Panc1 (cell line): ENCODE measurements at regions not wholly inside any gene's neighbourhood (a gene's known extent, or its start where the extent isn't known, plus 50 kb on each side); places are given as distances from the start of the nearest gene placed in this dataset.

Experiments
- POLR2AphosphoS5 ChIP-seq: IDR thresholded peaks from 2 replicates; pipeline ENCODE4 v1.6.1; 2012; ENCODE audit warnings: mild to moderate bottlenecking, low read depth, low read length, moderate library complexity
- REST ChIP-seq, 2 experiments: IDR thresholded peaks; 2 replicates each; pipeline ENCODE4 v1.6.1; 2011 to 2012; ENCODE audit warnings: low read depth in 2 of 2, control low read depth in 1 of 2, low read length in 1 of 2, mild to moderate bottlenecking in 1 of 2, moderate library complexity in 1 of 2; ENCODE audit not compliant: insufficient read depth in 1 of 2
- SIN3A ChIP-seq: IDR thresholded peaks from 2 replicates; pipeline ENCODE4 v1.6.1; 2012; ENCODE audit warnings: low read depth, mild to moderate bottlenecking, low read length, moderate library complexity, borderline replicate concordance; ENCODE audit not compliant: insufficient read depth
- TF ChIP-seq, protein P1 (sequence below): fragments of 450-650 bp; IDR thresholded peaks from 2 replicates; pipeline ENCODE4 v1.5.1; 2017; ENCODE audit warnings: mild to moderate bottlenecking

DNA sequence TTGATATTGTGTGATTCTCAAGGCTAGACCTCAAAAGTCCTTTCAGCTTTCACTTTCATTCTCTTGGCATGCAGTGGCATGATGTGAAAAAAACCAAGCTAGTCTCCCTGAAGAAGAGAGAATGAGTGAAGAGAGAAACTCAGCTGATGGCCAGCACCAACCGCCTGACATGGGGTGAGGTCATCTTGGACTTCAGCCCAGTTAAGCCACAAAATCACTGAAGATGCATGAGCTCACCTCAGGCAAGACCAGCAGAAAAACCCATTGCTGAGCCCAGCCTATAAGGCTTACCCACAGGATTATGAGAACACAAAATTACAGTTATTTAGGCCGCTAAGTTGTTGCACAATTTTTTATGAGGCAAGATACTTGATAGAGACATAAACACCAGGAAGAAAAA is 496.5 kb downstream of the TOX3 start:
- TF ChIP-seq, protein P1, sequence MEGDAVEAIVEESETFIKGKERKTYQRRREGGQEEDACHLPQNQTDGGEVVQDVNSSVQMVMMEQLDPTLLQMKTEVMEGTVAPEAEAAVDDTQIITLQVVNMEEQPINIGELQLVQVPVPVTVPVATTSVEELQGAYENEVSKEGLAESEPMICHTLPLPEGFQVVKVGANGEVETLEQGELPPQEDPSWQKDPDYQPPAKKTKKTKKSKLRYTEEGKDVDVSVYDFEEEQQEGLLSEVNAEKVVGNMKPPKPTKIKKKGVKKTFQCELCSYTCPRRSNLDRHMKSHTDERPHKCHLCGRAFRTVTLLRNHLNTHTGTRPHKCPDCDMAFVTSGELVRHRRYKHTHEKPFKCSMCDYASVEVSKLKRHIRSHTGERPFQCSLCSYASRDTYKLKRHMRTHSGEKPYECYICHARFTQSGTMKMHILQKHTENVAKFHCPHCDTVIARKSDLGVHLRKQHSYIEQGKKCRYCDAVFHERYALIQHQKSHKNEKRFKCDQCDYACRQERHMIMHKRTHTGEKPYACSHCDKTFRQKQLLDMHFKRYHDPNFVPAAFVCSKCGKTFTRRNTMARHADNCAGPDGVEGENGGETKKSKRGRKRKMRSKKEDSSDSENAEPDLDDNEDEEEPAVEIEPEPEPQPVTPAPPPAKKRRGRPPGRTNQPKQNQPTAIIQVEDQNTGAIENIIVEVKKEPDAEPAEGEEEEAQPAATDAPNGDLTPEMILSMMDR, result no peak
- TF ChIP-seq SIN3A (no peak), REST (IDR thresholded peaks at IDR 0.05; ENCODE audit: insufficient read depth in 1 of 2, low read depth in 2 of 2, low read length in 1 of 2) (no peak), POLR2AphosphoS5 (no peak)
